LNCaP clone FGC (cell line): ENCODE measurements at regions not wholly inside any gene's neighbourhood (a gene's known extent, or its start where the extent isn't known, plus 50 kb on each side); places are given as distances from the start of the nearest gene placed in this dataset.
A peak's percentile ranks its signal among the peaks of the same experiment; 100 is the strongest.

Source experiments
- DNase-seq: peaks from one replicate; pipeline ENCODE4 v3.0.0-alpha.2; 2011; ENCODE audit warnings: low read depth
- H3K4me3 ChIP-seq: 2 replicates; pipeline ENCODE4 v1.5.1; 2011; ENCODE audit warnings: mild to moderate bottlenecking, low read depth, low read length, control low read depth
- TF ChIP-seq, protein P1 (sequence below): IDR thresholded peaks from 2 replicates; pipeline ENCODE4 v1.5.1; 2012; ENCODE audit warnings: mild to moderate bottlenecking; ENCODE audit not compliant: control insufficient read depth, insufficient read depth; ENCODE audit errors: extremely low read depth

DNA sequence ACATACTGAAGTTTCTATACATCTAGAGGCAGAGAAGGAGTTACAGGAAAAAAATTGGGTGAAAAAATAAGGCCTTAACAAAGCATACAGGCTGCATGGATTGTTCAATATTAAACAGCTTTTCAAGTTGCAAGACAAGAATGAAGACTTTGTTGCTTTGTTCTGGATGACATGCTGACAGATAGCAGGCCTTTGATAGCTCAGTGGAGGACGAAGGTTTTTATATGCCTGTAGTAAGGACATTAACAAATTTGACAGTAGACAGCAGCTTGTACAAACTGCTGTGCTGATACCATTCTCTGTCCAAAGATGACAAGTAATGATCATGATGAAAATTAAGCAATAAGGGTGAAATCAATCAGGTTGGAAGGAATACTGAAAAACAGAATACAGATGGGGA lies 309.9 kb downstream of the NKX6-1 start:
- TF ChIP-seq, protein P1, sequence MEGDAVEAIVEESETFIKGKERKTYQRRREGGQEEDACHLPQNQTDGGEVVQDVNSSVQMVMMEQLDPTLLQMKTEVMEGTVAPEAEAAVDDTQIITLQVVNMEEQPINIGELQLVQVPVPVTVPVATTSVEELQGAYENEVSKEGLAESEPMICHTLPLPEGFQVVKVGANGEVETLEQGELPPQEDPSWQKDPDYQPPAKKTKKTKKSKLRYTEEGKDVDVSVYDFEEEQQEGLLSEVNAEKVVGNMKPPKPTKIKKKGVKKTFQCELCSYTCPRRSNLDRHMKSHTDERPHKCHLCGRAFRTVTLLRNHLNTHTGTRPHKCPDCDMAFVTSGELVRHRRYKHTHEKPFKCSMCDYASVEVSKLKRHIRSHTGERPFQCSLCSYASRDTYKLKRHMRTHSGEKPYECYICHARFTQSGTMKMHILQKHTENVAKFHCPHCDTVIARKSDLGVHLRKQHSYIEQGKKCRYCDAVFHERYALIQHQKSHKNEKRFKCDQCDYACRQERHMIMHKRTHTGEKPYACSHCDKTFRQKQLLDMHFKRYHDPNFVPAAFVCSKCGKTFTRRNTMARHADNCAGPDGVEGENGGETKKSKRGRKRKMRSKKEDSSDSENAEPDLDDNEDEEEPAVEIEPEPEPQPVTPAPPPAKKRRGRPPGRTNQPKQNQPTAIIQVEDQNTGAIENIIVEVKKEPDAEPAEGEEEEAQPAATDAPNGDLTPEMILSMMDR = no peak
- no peak for DNase-seq
- no peak overlapping the region for H3K4me3 ChIP-seq

DNA sequence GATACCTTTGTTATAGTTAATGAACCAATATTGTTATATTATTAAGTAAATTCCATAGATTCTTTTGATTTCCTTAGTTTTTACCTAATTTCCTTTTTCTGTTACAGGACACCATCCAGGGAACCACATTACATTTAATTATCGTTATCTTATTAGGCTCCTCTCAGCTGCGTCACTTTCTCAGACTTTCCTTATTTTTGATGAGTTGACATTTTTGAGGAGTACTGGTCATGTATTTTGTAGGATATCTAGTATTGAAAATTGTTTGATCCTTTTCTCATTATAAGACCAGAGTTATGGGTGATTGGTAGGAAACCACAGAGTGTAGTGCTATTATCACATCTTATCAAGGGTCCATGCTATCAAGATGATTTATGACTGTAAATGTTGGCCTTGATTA lies 319.7 kb downstream of the NKX6-1 start:
- no peak overlapping the region for H3K4me3 ChIP-seq
- TF ChIP-seq, protein P1 = no peak
- DNase-seq = no peak

DNA sequence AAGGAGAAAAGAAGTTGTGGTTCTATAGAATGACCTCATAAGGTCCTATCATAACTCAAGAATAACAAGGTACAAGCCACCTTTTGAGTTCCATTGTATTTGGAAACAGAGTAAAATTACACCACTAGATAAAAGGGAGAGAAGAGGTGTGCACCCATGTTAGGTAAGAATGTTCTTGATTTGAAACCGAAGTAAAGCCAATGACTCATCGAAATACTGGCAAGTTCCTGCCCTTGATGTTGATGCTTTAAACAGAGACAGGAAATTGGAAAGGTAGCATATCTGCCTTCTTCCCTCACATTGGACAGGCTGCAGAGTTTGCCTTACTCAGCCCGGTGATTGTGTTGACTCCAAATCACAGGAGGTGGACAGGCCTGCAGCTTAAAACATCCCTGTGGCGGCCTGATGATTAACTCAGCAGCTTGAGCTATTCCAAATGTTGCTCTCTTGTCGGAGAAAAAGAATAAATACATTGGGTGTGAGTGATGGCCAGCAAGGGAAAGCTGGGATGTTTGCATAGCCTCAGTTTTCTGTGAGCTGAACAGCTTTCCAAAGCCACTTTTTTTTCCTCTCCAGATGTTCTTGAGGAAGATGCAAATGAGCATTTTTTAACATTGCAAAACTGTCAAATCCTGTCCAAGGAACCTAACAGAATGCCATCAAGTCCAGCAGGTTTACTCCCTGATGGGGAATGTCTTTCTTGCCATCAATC lies 321.1 kb downstream of the NKX6-1 start:
- no peak for DNase-seq
- no peak overlapping the region for H3K4me3 ChIP-seq
- TF ChIP-seq, protein P1 = no peak

DNA sequence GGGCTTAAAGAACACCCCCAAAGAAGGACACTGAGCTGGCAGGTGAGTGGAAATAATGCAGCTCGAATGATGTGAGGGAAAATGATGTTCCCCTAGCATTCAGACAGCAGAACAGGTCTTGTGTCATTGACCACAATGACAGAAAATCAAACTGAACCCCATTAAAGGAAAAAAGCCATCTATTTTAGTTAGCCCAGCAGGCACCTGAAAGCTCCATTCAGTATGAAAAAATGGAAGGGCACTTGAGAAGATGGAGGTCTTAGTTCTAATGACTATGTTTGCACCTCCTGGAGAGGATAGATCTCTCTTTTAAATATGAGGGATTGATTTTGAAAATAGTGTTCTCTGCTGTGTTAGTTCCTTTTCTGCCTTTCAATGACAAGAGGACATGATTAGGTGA lies 323.1 kb downstream of the NKX6-1 start:
- no peak overlapping the region for H3K4me3 ChIP-seq
- DNase-seq = no peak
- TF ChIP-seq, protein P1 = no peak

DNA sequence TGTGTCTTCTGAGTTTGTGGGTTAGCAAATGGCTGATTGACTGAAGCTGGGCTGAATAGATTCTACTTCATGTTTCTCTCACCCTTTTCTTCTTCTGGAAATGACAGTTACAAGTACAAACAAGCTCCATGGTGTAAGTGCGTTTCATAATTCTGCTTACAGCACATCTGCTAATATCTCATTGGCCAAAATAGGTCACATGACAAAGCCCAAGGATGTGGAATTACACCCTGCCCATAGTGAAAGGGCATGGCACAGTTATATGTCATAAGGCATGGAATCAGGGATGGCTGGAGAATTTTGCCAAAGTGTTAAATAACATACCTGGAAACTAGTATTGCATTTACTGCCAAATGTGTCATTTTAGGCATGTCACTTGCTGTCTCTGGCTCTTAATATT lies 327.2 kb downstream of the NKX6-1 start:
- no peak overlapping the region for H3K4me3 ChIP-seq
- TF ChIP-seq, protein P1 = no peak
- DNase-seq = no peak

DNA sequence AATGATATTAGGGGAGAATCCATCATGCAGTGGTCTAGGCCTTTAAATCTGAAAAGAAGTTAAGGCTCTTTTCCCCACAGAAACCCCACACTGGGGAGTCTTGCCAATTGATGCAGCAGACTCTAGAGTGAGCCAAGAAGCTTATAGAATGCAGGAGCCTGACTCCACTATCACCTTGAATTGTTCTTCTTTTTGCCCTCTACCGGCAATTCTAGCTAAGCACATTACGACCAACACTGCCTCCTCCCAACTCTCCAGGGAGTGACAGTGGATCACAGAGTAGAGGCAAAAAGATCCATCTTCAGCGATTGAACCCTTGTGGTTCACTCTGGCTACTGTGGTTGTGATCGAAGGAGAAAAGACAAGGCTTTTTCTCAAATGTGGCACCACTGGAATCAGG lies 331.5 kb downstream of the NKX6-1 start:
- TF ChIP-seq, protein P1 = 0 out of 2 replicates have a peak, but pooled peaks have one; percentile 7
- DNase-seq = no peak

DNA sequence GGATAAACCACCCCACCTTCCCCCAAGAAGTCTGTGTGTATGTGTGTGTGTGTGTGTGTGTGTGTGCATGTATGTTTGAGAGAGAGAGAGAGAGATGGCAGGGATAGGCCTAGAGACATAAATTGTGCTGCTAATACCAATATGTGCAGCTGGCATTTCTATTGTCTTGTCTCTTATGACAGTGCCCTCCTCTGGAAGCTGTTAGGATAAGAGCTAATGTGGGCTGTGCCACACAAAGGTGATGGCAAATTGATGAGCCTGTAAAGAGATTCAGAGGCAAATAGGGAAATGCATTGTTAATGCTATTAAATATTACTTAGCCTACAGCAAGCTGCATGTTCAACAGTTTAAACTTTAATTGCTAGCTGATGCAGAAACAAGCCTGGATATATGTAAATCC lies 332.0 kb downstream of the NKX6-1 start:
- no peak for DNase-seq
- no peak overlapping the region for H3K4me3 ChIP-seq
- TF ChIP-seq, protein P1 = peak; percentile 21; the same call in 1 of the 2 replicates

More for the DNA sequence above, 331.5 kb downstream of the NKX6-1 start:
- no peak overlapping the region for H3K4me3 ChIP-seq
